HCT116 (cell line): ENCODE measurements at regions not wholly inside any gene's neighbourhood (a gene's known extent, or its start where the extent isn't known, plus 50 kb on each side); places are given as distances from the start of the nearest gene placed in this dataset.

ENCODE experiments used
- ATAC-seq: fragments of 200-7000 bp; cut with Tn5 transposase; 2 replicates; pipeline ENCODE4 v1.9.1; 2020; ENCODE audit warnings: mild to moderate bottlenecking, moderate library complexity
- BruUV-seq: library from RNA; stranded (reverse); fragments of 400-500 nt; replicated peaks from 2 replicates; lab custom pipeline; 2021; lab: Mats Ljungman, UMichigan
- CTCF ChIA-PET: fragments of 300-600 bp; sonication (Branson Sonifier 250); formaldehyde crosslinking; loops from one replicate; lab custom pipeline; 2021; ENCODE audit warnings: antibody characterized with exemption; lab: Charles Lee
- POLR2A ChIA-PET: fragments of 300-600, 350-600 bp; sonication (Branson Sonifier 250); formaldehyde crosslinking; loops from one replicate; lab custom pipeline; 2021; ENCODE audit warnings: antibody characterized with exemption; lab: Charles Lee
- RAD21 ChIA-PET, 2 experiments: fragments of 300-600 bp; sonication (Branson Sonifier 250); formaldehyde crosslinking; loops; one replicate each; lab custom pipeline; 2023; ENCODE audit warnings: low total read pairs in 2 of 2; ENCODE audit not compliant: uncharacterized antibody in 2 of 2, unreplicated experiment in 2 of 2, low non-redundant PET in 1 of 2; lab: Charles Lee
- DNase-seq: peaks from one replicate; pipeline ENCODE4 v3.0.0-alpha.2; 2010; ENCODE audit warnings: low read depth, low spot score
- H2AFZ ChIP-seq: fragments of 200-600 bp; shearing (Covaris generic), sonication (generic); 2 replicates; pipeline ENCODE4 v1.6.1; 2017; ENCODE audit warnings: low read depth, mixed run types, mixed read lengths, antibody characterized with exemption, low read length; ENCODE audit not compliant: poor library complexity, severe bottlenecking
- H3K27ac ChIP-seq: 2 replicates; pipeline ENCODE4 v1.5.1; 2012; ENCODE audit warnings: low read depth, low read length
- H3K27me3 ChIP-seq: fragments of 200-600 bp; sonication (generic); 2 replicates; pipeline ENCODE4 v1.6.1; 2016; ENCODE audit warnings: mixed run types, low read length, mixed read lengths; ENCODE audit not compliant: insufficient read depth
- H3K36me3 ChIP-seq, 2 experiments: fragments of 200-500 bp in 1 of 2; fragments of 200-600 bp in 1 of 2; sonication (Bioruptor generic) in 1 of 2; sonication (generic) in 1 of 2; 2 replicates each; pipeline versions ENCODE4 v1.5.1 to v1.6.1; 2014 to 2016; ENCODE audit warnings: low read length in 2 of 2, inconsistent platforms in 1 of 2, mixed read lengths in 1 of 2, mixed run types in 1 of 2; ENCODE audit not compliant: insufficient read depth in 2 of 2, control insufficient read depth in 1 of 2
- H3K4me1 ChIP-seq, 2 experiments: fragments of 200-600 bp in 1 of 2; sonication (generic) in 1 of 2; 2 replicates each; pipeline versions ENCODE4 v1.5.1 to v1.6.1; 2012 to 2017; ENCODE audit warnings: low read length in 2 of 2, inconsistent platforms in 1 of 2, mild to moderate bottlenecking in 1 of 2, mixed read lengths in 1 of 2, mixed run types in 1 of 2, moderate library complexity in 1 of 2; ENCODE audit not compliant: insufficient read depth in 2 of 2, control insufficient read depth in 1 of 2
- H3K4me2 ChIP-seq: fragments of 200-600 bp; sonication (generic); 2 replicates; pipeline ENCODE4 v1.6.1; 2017; ENCODE audit warnings: mixed run types, low read length, mixed read lengths
- H3K4me3 ChIP-seq, 2 experiments: fragments of 200-600 bp in 1 of 2; sonication (generic) in 1 of 2; replicated peaks in 1 of 2; 2 replicates each; pipeline ENCODE4 v1.5.1; 2011 to 2016; ENCODE audit warnings: low read length in 2 of 2, control low read depth in 1 of 2, low read depth in 1 of 2, mild to moderate bottlenecking in 1 of 2, mixed read lengths in 1 of 2, mixed run types in 1 of 2
- H3K79me2 ChIP-seq: fragments of 200-600 bp; sonication (generic); 2 replicates; pipeline ENCODE4 v1.6.1; 2017; ENCODE audit warnings: mild to moderate bottlenecking, mixed run types, low read length, moderate library complexity, mixed read lengths; ENCODE audit not compliant: insufficient read depth
- H3K9ac ChIP-seq: fragments of 200-600 bp; sonication (generic); 2 replicates; pipeline ENCODE4 v1.6.1; 2016; ENCODE audit warnings: low read length, mixed read lengths
- H3K9me2 ChIP-seq: fragments of 200-600 bp; sonication (generic), shearing (Covaris generic); 2 replicates; pipeline ENCODE4 v1.6.1; 2017; ENCODE audit warnings: mixed run types, mild to moderate bottlenecking, moderate library complexity; ENCODE audit not compliant: insufficient read depth
- H3K9me3 ChIP-seq, 2 experiments: fragments of 200-500 bp in 1 of 2; fragments of 200-600 bp in 1 of 2; sonication (Bioruptor generic) in 1 of 2; sonication (generic) in 1 of 2; 2 replicates each; pipeline ENCODE4 v1.6.1; 2014 to 2017; ENCODE audit warnings: low read length in 2 of 2, mixed read lengths in 2 of 2, inconsistent platforms in 1 of 2, low read depth in 1 of 2, mild to moderate bottlenecking in 1 of 2, mixed run types in 1 of 2, moderate library complexity in 1 of 2; ENCODE audit not compliant: control insufficient read depth in 1 of 2, insufficient read depth in 1 of 2
- H4K20me1 ChIP-seq: fragments of 200-600 bp; sonication (generic), shearing (Covaris generic); 2 replicates; pipeline ENCODE4 v1.6.1; 2017; ENCODE audit warnings: mixed run types, mild to moderate bottlenecking, moderate library complexity; ENCODE audit not compliant: insufficient read depth
- ATF3 ChIP-seq: IDR thresholded peaks from 2 replicates; pipeline ENCODE4 v1.6.1; 2012
- CBX3 ChIP-seq: IDR thresholded peaks from 2 replicates; pipeline ENCODE4 v1.6.1; 2012; ENCODE audit warnings: low read depth
- CEBPB ChIP-seq: IDR thresholded peaks from 2 replicates; pipeline ENCODE4 v1.6.1; 2012; ENCODE audit warnings: low read depth
- EGR1 ChIP-seq: IDR thresholded peaks from 2 replicates; pipeline ENCODE4 v1.6.1; 2012; ENCODE audit warnings: low read depth
- ELF1 ChIP-seq: IDR thresholded peaks from 2 replicates; pipeline ENCODE4 v1.6.1; 2012; ENCODE audit warnings: low read depth, borderline replicate concordance
- EZH2phosphoT487 ChIP-seq: fragments of 200-600 bp; IDR thresholded peaks from 2 replicates; pipeline ENCODE4 v1.6.1; 2018; ENCODE audit warnings: antibody characterized with exemption, borderline replicate concordance
- JUND ChIP-seq: IDR thresholded peaks from 2 replicates; pipeline ENCODE4 v1.6.1; 2012
- MAX ChIP-seq: IDR thresholded peaks from 2 replicates; pipeline ENCODE4 v1.6.1; 2012
- POLR2A ChIP-seq: IDR thresholded peaks from 2 replicates; pipeline ENCODE4 v1.7.0; 2011; ENCODE audit warnings: borderline replicate concordance; ENCODE audit not compliant: insufficient read depth, insufficient read length; ENCODE audit errors: extremely low read depth
- POLR2AphosphoS5 ChIP-seq: IDR thresholded peaks from 2 replicates; pipeline ENCODE4 v1.6.1; 2011; ENCODE audit warnings: mild to moderate bottlenecking, low read depth, low read length, moderate library complexity
- RAD21 ChIP-seq: IDR thresholded peaks from 2 replicates; pipeline ENCODE4 v1.6.1; 2012; ENCODE audit warnings: low read depth, mild to moderate bottlenecking
- SP1 ChIP-seq: IDR thresholded peaks from 2 replicates; pipeline ENCODE4 v1.6.1; 2012; ENCODE audit warnings: low read depth
- SRF ChIP-seq: IDR thresholded peaks from 2 replicates; pipeline ENCODE4 v1.6.1; 2012; ENCODE audit warnings: low read depth
- ZBTB33 ChIP-seq: IDR thresholded peaks from 2 replicates; pipeline ENCODE4 v1.6.1; 2011; ENCODE audit warnings: mild to moderate bottlenecking, low read length, moderate library complexity; ENCODE audit not compliant: insufficient replicate concordance; ENCODE audit errors: extremely low read depth
- ZFX ChIP-seq: fragments of 450-650 bp; IDR thresholded peaks from 2 replicates; pipeline ENCODE4 v1.6.1; 2017
- intact Hi-C: fragments of 100-400 bp; cut with micrococcal nuclease; formaldehyde crosslinking; loops from 2 replicates; pipeline ENCODE4 v1.10.0; 2022

GRCh38 chr7:124411796-124412195 lies 353.8 kb downstream of the GPR37 start:
- no peak overlapping the region for H3K27ac ChIP-seq
- no peaks in the 10 kb centered on the region for H3K4me1 ChIP-seq
- no peaks in the 10 kb centered on the region for H3K9me2 ChIP-seq
- H3K27me3 ChIP-seq, result no peaks in the 10 kb centered on the region
- CTCF ChIA-PET, result no interaction called here
- H3K9me3 ChIP-seq, result no peaks in the 10 kb centered on the region
- TF ChIP-seq MAX (no peak), CEBPB (no peak), ATF3 (no peak), ELF1 (no peak)
- no peak overlapping the region for H3K9ac ChIP-seq
- no peaks in the 10 kb centered on the region for H4K20me1 ChIP-seq
- H2AFZ ChIP-seq, result no peak overlapping the region
- RAD21 ChIA-PET, result no interaction called here
- POLR2A ChIA-PET, result no interaction called here
- H3K4me3 ChIP-seq, result no peak overlapping the region
- H3K36me3 ChIP-seq, result no peaks in the 10 kb centered on the region
- DNase-seq, result no peak
- H3K79me2 ChIP-seq, result no peaks in the 10 kb centered on the region
- intact Hi-C loops, result no loop called here
- no peak for ATAC-seq
- BruUV-seq, result no TSS peak
- no peak overlapping the region for H3K4me2 ChIP-seq

- ChIA-PET POLR2A (no interaction called here), CTCF (no interaction called here), RAD21 (no interaction called here)
- H2AFZ ChIP-seq, result no peak overlapping the region
- DNase-seq (no peak), ATAC-seq (no peak)
- H3K27ac ChIP-seq, result no peak overlapping the region
- H3K36me3 ChIP-seq, result no peaks in the 10 kb centered on the region
- H4K20me1 ChIP-seq, result no peaks in the 10 kb centered on the region
- no peak overlapping the region for H3K4me3 ChIP-seq
- H3K27me3 ChIP-seq, result no peaks in the 10 kb centered on the region
- H3K4me1 ChIP-seq, result no peaks in the 10 kb centered on the region
- no peak overlapping the region for H3K9ac ChIP-seq
- intact Hi-C loops, result no loop called here
- no peak overlapping the region for H3K4me2 ChIP-seq
- no TSS peak for BruUV-seq
- no peaks in the 10 kb centered on the region for H3K9me2 ChIP-seq
- H3K79me2 ChIP-seq, result no peaks in the 10 kb centered on the region
- TF ChIP-seq CEBPB, result no peak
- no peak for TF ChIP-seq EZH2phosphoT487
- no peak for TF ChIP-seq CBX3
- no peak for TF ChIP-seq EGR1
- no peak for TF ChIP-seq ZFX
- no peak for TF ChIP-seq POLR2AphosphoS5
- TF ChIP-seq RAD21, result no peak
- no peak for TF ChIP-seq POLR2A
- no peak for TF ChIP-seq SRF
- no peak for TF ChIP-seq JUND
- TF ChIP-seq MAX, result no peak
- no peak for TF ChIP-seq SP1
- no peak for TF ChIP-seq ZBTB33
- H3K9me3 ChIP-seq, result no peaks in the 10 kb centered on the region
Observed at GRCh38 chr7:124403587-124403986, 362.0 kb downstream of the GPR37 start.
